ENCODE measurements at regions not wholly inside any gene's neighbourhood (a gene's known extent, or its start where the extent isn't known, plus 50 kb on each side); places are given as distances from the start of the nearest gene placed in this dataset.
A peak's percentile ranks its signal among the peaks of the same experiment; 100 is the strongest.

DNA sequence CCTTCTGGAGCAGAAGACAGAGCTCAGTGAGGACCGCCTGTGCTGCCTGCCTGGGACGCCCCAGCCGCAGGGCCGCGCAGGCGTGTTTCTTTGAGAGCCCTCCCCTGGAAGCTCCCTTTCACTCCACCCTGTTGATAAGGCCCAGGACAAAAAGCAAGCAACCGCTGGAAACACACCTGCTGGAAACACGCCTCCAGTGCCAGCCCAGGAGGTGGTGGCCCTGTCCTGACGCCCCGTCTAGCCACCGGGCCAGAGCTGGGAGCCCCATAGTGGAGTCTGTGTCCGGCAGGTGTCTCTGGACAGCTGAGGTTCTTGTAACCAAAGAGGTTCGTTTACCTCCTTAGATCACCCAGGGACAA, 173.8 kb downstream of the KATNAL1 start:
- no peaks in the 10 kb centered on the region for H3K79me2 ChIP-seq (ENCODE audit: insufficient read depth, low read length)
- H3K9me3 ChIP-seq (ENCODE audit: low read depth, low read length) = no peaks in the 10 kb centered on the region
- H2AFZ ChIP-seq (ENCODE audit: low read length) = no peak overlapping the region
- no peaks in the 10 kb centered on the region for H3K27me3 ChIP-seq (ENCODE audit: insufficient read depth, low read length)
- no peak for TF ChIP-seq CTCF (IDR thresholded peaks at IDR 0.05; ENCODE audit: extremely low read depth, low read depth, low read length)
- DNase-seq (ENCODE audit: insufficient read length, low spot score, missing footprints) = no peak
- H3K4me3 ChIP-seq (ENCODE audit: insufficient read depth, low read length) = no peak overlapping the region
- H3K4me2 ChIP-seq (ENCODE audit: insufficient read depth, low read length) = peak overlapping the region; percentile 51
- H3K4me1 ChIP-seq (ENCODE audit: insufficient read depth, low read length) = peaks cover 34% of the 10 kb centered on the region
- no peaks in the 10 kb centered on the region for H3K36me3 ChIP-seq (ENCODE audit: insufficient read depth, low read length)
- no peak overlapping the region for H3K27ac ChIP-seq (ENCODE audit: low read depth, low read length)
- no peaks in the 10 kb centered on the region for H4K20me1 ChIP-seq (ENCODE audit: insufficient read depth, low read length)

- DNase-seq (ENCODE audit: insufficient read length, low spot score, missing footprints) = peak; percentile 96
- Histone ChIP-seq H2AFZ (ENCODE audit: low read length) (peak overlapping the region; percentile 20), H3K27ac (ENCODE audit: low read depth, low read length) (no peak overlapping the region), H3K79me2 (ENCODE audit: insufficient read depth, low read length) (no peaks in the 10 kb centered on the region), H3K27me3 (ENCODE audit: insufficient read depth, low read length) (no peaks in the 10 kb centered on the region), H4K20me1 (ENCODE audit: insufficient read depth, low read length) (no peaks in the 10 kb centered on the region), H3K9me3 (ENCODE audit: low read depth, low read length) (no peaks in the 10 kb centered on the region), H3K4me2 (ENCODE audit: insufficient read depth, low read length) (peak overlapping the region; percentile 64), H3K36me3 (ENCODE audit: insufficient read depth, low read length) (no peaks in the 10 kb centered on the region), H3K4me3 (ENCODE audit: insufficient read depth, low read length) (no peak overlapping the region), H3K4me1 (ENCODE audit: insufficient read depth, low read length) (peaks cover 28% of the 10 kb centered on the region)
- peak; percentile 95 for TF ChIP-seq CTCF (IDR thresholded peaks at IDR 0.05; ENCODE audit: extremely low read depth, low read depth, low read length)
Observed at GRCh38 chr13:30132623-30133553, 174.5 kb downstream of the KATNAL1 start.

- H3K36me3 ChIP-seq (ENCODE audit: insufficient read depth, low read length) = no peaks in the 10 kb centered on the region
- H3K27me3 ChIP-seq (ENCODE audit: insufficient read depth, low read length) = no peaks in the 10 kb centered on the region
- no peak overlapping the region for H3K27ac ChIP-seq (ENCODE audit: low read depth, low read length)
- peaks cover 38% of the 10 kb centered on the region for H3K4me1 ChIP-seq (ENCODE audit: insufficient read depth, low read length)
- no peaks in the 10 kb centered on the region for H4K20me1 ChIP-seq (ENCODE audit: insufficient read depth, low read length)
- DNase-seq (ENCODE audit: insufficient read length, low spot score, missing footprints) = no peak
- H2AFZ ChIP-seq (ENCODE audit: low read length) = no peak overlapping the region
- H3K4me3 ChIP-seq (ENCODE audit: insufficient read depth, low read length) = no peak overlapping the region
- H3K9me3 ChIP-seq (ENCODE audit: low read depth, low read length) = no peaks in the 10 kb centered on the region
- H3K79me2 ChIP-seq (ENCODE audit: insufficient read depth, low read length) = no peaks in the 10 kb centered on the region
- H3K4me2 ChIP-seq (ENCODE audit: insufficient read depth, low read length) = no peak overlapping the region
- no peak for TF ChIP-seq CTCF (IDR thresholded peaks at IDR 0.05; ENCODE audit: extremely low read depth, low read depth, low read length)
Observed at GRCh38 chr13:30129411-30129810, 177.9 kb downstream of the KATNAL1 start.

DNA sequence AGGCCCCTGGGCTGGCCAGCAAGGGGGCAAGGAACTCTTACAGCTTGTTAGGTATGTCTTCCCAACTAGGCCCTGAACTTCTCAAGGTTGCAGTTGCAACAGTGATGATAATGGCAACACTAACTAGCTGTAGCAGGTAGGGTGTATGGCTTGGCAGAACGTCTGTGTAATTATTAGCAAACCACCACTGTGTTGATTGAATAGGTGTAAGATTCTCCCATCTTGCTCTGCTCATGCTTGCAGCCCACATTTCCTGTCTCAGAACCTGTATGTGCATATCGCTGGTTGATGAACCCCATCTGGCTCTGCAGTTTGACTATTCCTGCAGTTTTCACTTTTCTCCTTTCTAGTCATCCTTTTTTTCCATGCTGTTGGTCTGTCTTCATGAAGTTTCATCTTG, 178.8 kb downstream of the KATNAL1 start:
- TF ChIP-seq CTCF (IDR thresholded peaks at IDR 0.05; ENCODE audit: extremely low read depth, low read depth, low read length) = no peak
- H3K9me3 ChIP-seq (ENCODE audit: low read depth, low read length) = no peaks in the 10 kb centered on the region
- DNase-seq (ENCODE audit: insufficient read length, low spot score, missing footprints) = no peak
- no peak overlapping the region for H3K4me2 ChIP-seq (ENCODE audit: insufficient read depth, low read length)
- H3K4me1 ChIP-seq (ENCODE audit: insufficient read depth, low read length) = peaks cover 30% of the 10 kb centered on the region
- no peaks in the 10 kb centered on the region for H4K20me1 ChIP-seq (ENCODE audit: insufficient read depth, low read length)
- no peaks in the 10 kb centered on the region for H3K79me2 ChIP-seq (ENCODE audit: insufficient read depth, low read length)
- H3K27me3 ChIP-seq (ENCODE audit: insufficient read depth, low read length) = no peaks in the 10 kb centered on the region
- H3K27ac ChIP-seq (ENCODE audit: low read depth, low read length) = no peak overlapping the region
- no peak overlapping the region for H3K4me3 ChIP-seq (ENCODE audit: insufficient read depth, low read length)
- H3K36me3 ChIP-seq (ENCODE audit: insufficient read depth, low read length) = no peaks in the 10 kb centered on the region
- H2AFZ ChIP-seq (ENCODE audit: low read length) = no peak overlapping the region
